PC-9 (cell line): ENCODE measurements at regions not wholly inside any gene's neighbourhood (a gene's known extent, or its start where the extent isn't known, plus 50 kb on each side); places are given as distances from the start of the nearest gene placed in this dataset.

Experiments
- BruUV-seq: library from RNA; stranded (reverse); fragments of 400-500 nt; replicated peaks from 2 replicates; lab custom pipeline; 2021; lab: Mats Ljungman, UMichigan
- CTCF ChIA-PET: fragments of 300-600 bp; sonication (Branson Sonifier 250); formaldehyde crosslinking; loops from one replicate; lab custom pipeline; 2022; ENCODE audit warnings: antibody characterized with exemption; lab: Charles Lee
- POLR2A ChIA-PET: fragments of 300-600 bp; sonication (Branson Sonifier 250); formaldehyde crosslinking; loops from one replicate; lab custom pipeline; 2022; ENCODE audit warnings: antibody characterized with exemption; ENCODE audit not compliant: unreplicated experiment; lab: Charles Lee
- DNase-seq, 2 experiments: peaks; one replicate each; pipeline versions ENCODE4 v3.0.0 to v3.0.0-alpha.2; 2015 to 2022; ENCODE audit warnings: mixed read lengths in 1 of 2
- H2AFZ ChIP-seq: fragments of 200-600 bp; sonication (generic); 2 replicates; pipeline ENCODE4 v1.8.1; 2017; ENCODE audit warnings: antibody characterized with exemption
- H3F3A ChIP-seq: fragments of 200-600 bp; sonication (generic); 2 replicates; pipeline ENCODE4 v1.8.1; 2017; ENCODE audit warnings: antibody characterized with exemption, mild to moderate bottlenecking, low read depth; ENCODE audit not compliant: insufficient read depth
- H3K27ac ChIP-seq: fragments of 200-600 bp; sonication (generic); 2 replicates; pipeline ENCODE4 v1.6.1; 2016; ENCODE audit warnings: mixed run types
- H3K27me3 ChIP-seq: fragments of 200-600 bp; sonication (generic); 2 replicates; pipeline ENCODE4 v1.6.1; 2016; ENCODE audit warnings: low read depth, mixed run types; ENCODE audit not compliant: insufficient read depth
- H3K36me3 ChIP-seq: fragments of 200-600 bp; sonication (generic); 2 replicates; pipeline ENCODE4 v1.6.1; 2016; ENCODE audit warnings: low read depth, mixed run types
- H3K4me1 ChIP-seq: fragments of 200-600 bp; sonication (generic); replicated peaks from 2 replicates; pipeline ENCODE4 v1.6.1; 2016; ENCODE audit warnings: mixed run types; ENCODE audit not compliant: insufficient read depth
- H3K4me2 ChIP-seq: fragments of 200-600 bp; sonication (generic); 2 replicates; pipeline ENCODE4 v1.6.1; 2017; ENCODE audit warnings: mixed run types
- H3K4me3 ChIP-seq: fragments of 200-600 bp; sonication (generic); 2 replicates; pipeline ENCODE4 v1.6.1; 2016; ENCODE audit warnings: mixed run types
- H3K79me2 ChIP-seq: fragments of 200-600 bp; sonication (generic); 2 replicates; pipeline ENCODE4 v1.6.1; 2017; ENCODE audit warnings: low read depth, mixed run types
- H3K9me2 ChIP-seq: fragments of 200-600 bp; sonication (generic); 2 replicates; pipeline ENCODE4 v1.8.1; 2017; ENCODE audit warnings: mild to moderate bottlenecking; ENCODE audit not compliant: insufficient read depth
- H3K9me3 ChIP-seq: fragments of 200-600 bp; sonication (generic); 2 replicates; pipeline ENCODE4 v1.8.1; 2016; ENCODE audit warnings: low read depth; ENCODE audit not compliant: insufficient read depth
- H4K20me1 ChIP-seq: fragments of 200-600 bp; sonication (generic); 2 replicates; pipeline ENCODE4 v1.8.1; 2017; ENCODE audit not compliant: insufficient read depth
- EZH2 ChIP-seq: fragments of 200-600 bp; sonication (generic); IDR thresholded peaks from 2 replicates; pipeline ENCODE4 v1.8.0; 2017; ENCODE audit warnings: antibody characterized with exemption, low read depth
- intact Hi-C: fragments of 100-400 bp; cut with micrococcal nuclease; formaldehyde crosslinking; loops from one replicate; pipeline ENCODE4 v1.10.0; 2022; ENCODE audit not compliant: unreplicated experiment
- TF ChIP-seq, protein P1 (sequence below): fragments of 200-600 bp; sonication (generic); conservative IDR thresholded peaks from 2 replicates; pipeline ENCODE4 v1.6.1; 2017; ENCODE audit warnings: mixed run types, antibody characterized with exemption, mild to moderate bottlenecking, moderate library complexity

DNA sequence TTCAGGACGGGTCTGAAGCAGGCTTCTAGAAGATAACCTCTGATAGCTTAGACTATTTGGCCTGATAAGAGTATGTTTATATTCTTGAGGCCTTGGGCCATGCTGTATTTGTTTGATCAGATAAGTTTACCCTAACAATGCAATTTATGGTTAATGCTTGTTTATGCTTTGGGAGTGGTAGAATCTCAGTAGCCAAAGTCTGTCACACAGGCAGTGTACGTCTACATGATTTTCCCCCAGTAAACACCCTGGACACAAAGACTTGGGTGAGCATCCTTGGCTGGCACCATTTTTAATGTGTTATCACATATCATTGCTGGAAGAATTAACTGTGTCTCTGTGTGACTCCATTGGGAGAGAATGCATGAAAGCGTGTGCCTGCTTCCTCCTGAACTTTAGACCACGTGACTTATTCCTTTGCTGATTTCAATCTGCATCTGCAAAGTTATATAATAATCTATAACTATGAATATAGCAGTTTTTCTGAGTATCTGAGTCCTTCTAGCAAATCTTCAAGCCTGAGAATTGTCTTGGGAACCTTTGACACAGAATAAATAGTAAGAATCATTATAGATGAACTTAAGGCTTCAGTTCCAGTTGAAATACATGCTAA, 172.4 kb downstream of the CASP12 start:
- DNase-seq = no peak
- Histone ChIP-seq H3K4me2 (no peak overlapping the region), H3K4me3 (no peak overlapping the region), H2AFZ (no peak overlapping the region), H3K27ac (no peak overlapping the region), H3K9me2 (0 out of 2 replicates have a peak, but pooled peaks cover 5% of the 10 kb centered on the region), H3K36me3 (no peaks in the 10 kb centered on the region), H3K79me2 (no peaks in the 10 kb centered on the region), H3K27me3 (no peaks in the 10 kb centered on the region), H4K20me1 (no peaks in the 10 kb centered on the region), H3K4me1 (no peaks in the 10 kb centered on the region), H3F3A (no peaks in the 10 kb centered on the region), H3K9me3 (0 out of 2 replicates have a peak, but pooled peaks cover 4% of the 10 kb centered on the region)
- no TSS peak for BruUV-seq
- intact Hi-C loops = no loop called here
- POLR2A ChIA-PET = no interaction called here
- TF ChIP-seq EZH2 = no peak
- TF ChIP-seq, protein P1, sequence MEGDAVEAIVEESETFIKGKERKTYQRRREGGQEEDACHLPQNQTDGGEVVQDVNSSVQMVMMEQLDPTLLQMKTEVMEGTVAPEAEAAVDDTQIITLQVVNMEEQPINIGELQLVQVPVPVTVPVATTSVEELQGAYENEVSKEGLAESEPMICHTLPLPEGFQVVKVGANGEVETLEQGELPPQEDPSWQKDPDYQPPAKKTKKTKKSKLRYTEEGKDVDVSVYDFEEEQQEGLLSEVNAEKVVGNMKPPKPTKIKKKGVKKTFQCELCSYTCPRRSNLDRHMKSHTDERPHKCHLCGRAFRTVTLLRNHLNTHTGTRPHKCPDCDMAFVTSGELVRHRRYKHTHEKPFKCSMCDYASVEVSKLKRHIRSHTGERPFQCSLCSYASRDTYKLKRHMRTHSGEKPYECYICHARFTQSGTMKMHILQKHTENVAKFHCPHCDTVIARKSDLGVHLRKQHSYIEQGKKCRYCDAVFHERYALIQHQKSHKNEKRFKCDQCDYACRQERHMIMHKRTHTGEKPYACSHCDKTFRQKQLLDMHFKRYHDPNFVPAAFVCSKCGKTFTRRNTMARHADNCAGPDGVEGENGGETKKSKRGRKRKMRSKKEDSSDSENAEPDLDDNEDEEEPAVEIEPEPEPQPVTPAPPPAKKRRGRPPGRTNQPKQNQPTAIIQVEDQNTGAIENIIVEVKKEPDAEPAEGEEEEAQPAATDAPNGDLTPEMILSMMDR = no peak
- CTCF ChIA-PET = no interaction called here

DNA sequence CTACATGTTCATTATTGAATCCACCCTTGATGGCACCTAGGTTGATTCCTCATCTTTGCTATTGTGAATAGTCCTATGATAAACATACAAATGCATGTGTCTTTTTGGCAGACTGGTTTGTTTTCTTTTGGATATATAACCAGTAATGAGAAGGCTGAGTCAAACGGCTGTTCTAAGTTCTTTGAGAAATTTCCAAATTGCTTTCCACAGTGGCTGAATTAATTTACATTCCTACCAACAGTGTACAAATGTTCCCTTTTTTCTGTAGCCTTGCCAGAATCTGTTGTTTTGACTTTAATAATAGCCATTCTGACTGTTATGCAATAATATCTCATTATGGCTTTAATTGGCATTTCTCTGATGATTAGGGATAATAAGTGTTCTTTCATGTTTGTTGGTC, 184.9 kb downstream of the CASP12 start:
- BruUV-seq = no TSS peak
- Histone ChIP-seq H3K4me1 (no peaks in the 10 kb centered on the region), H3K4me2 (no peak overlapping the region), H3K36me3 (no peaks in the 10 kb centered on the region), H4K20me1 (no peaks in the 10 kb centered on the region), H3K27me3 (no peaks in the 10 kb centered on the region), H3K27ac (no peak overlapping the region), H2AFZ (no peak overlapping the region), H3K4me3 (no peak overlapping the region), H3K9me2 (no peaks in the 10 kb centered on the region), H3K79me2 (no peaks in the 10 kb centered on the region), H3F3A (no peaks in the 10 kb centered on the region), H3K9me3 (0 out of 2 replicates have a peak, but pooled peaks cover 3% of the 10 kb centered on the region)
- ChIA-PET CTCF (no interaction called here), POLR2A (no interaction called here)
- no peak for TF ChIP-seq EZH2
- TF ChIP-seq, protein P1 = no peak
- intact Hi-C loops = no loop called here
- no peak for DNase-seq

GRCh38 chr11:104705490-104706190, 192.6 kb downstream of the CASP12 start:
- no peak for DNase-seq
- Histone ChIP-seq H4K20me1 (no peaks in the 10 kb centered on the region), H3K79me2 (no peaks in the 10 kb centered on the region), H2AFZ (0 out of 2 replicates have a peak overlapping the region, but pooled peaks have one; percentile 55), H3K4me2 (no peak overlapping the region), H3F3A (no peaks in the 10 kb centered on the region), H3K27ac (no peak overlapping the region), H3K27me3 (no peaks in the 10 kb centered on the region), H3K36me3 (no peaks in the 10 kb centered on the region), H3K4me3 (no peak overlapping the region), H3K9me2 (no peaks in the 10 kb centered on the region), H3K4me1 (no peaks in the 10 kb centered on the region), H3K9me3 (no peaks in the 10 kb centered on the region)
- no peak for TF ChIP-seq EZH2
- TF ChIP-seq, protein P1 = no peak
- intact Hi-C loops = no loop called here
- ChIA-PET POLR2A (no interaction called here), CTCF (no interaction called here)
- BruUV-seq = no TSS peak
